Hepatocyte (in vitro differentiated cells): ENCODE measurements at regions not wholly inside any gene's neighbourhood (a gene's known extent, or its start where the extent isn't known, plus 50 kb on each side); places are given as distances from the start of the nearest gene placed in this dataset.
A peak's percentile ranks its signal among the peaks of the same experiment; 100 is the strongest.

Experiments used
- DNase-seq: peaks from one replicate; pipeline ENCODE4 v3.0.0-alpha.2; 2016; ENCODE audit warnings: low spot score
- H2AFZ ChIP-seq: fragments of 200-600 bp; sonication (generic); 2 replicates; pipeline ENCODE4 v1.6.0; 2016; ENCODE audit warnings: antibody characterized with exemption, mild to moderate bottlenecking
- H3K27ac ChIP-seq: fragments of 200-600 bp; sonication (generic); 2 replicates; pipeline ENCODE4 v1.5.1; 2016; ENCODE audit warnings: mild to moderate bottlenecking
- H3K27me3 ChIP-seq: fragments of 200-600 bp; sonication (generic); 2 replicates; pipeline ENCODE4 v1.6.1; 2016
- H3K36me3 ChIP-seq: fragments of 200-600 bp; sonication (generic); replicated peaks from 2 replicates; pipeline ENCODE4 v1.5.1; 2016; ENCODE audit warnings: low read depth; ENCODE audit not compliant: insufficient read depth
- H3K4me1 ChIP-seq: fragments of 200-600 bp; sonication (generic); 2 replicates; pipeline ENCODE4 v1.5.1; 2016; ENCODE audit warnings: mild to moderate bottlenecking, moderate library complexity; ENCODE audit not compliant: insufficient read depth
- H3K4me2 ChIP-seq: fragments of 200-600 bp; sonication (generic); 2 replicates; pipeline ENCODE4 v1.6.0; 2016
- H3K4me3 ChIP-seq: fragments of 200-600 bp; sonication (generic); 2 replicates; pipeline ENCODE4 v1.5.1; 2016; ENCODE audit warnings: mild to moderate bottlenecking
- H3K79me2 ChIP-seq: fragments of 200-600 bp; sonication (generic); 2 replicates; pipeline ENCODE4 v1.6.0; 2017; ENCODE audit warnings: mild to moderate bottlenecking
- H3K9me2 ChIP-seq: fragments of 200-600 bp; sonication (generic); replicated peaks from 2 replicates; pipeline ENCODE4 v1.6.0; 2017; ENCODE audit warnings: mild to moderate bottlenecking; ENCODE audit not compliant: insufficient read depth
- H3K9me3 ChIP-seq: fragments of 200-600 bp; sonication (generic); 2 replicates; pipeline ENCODE4 v1.5.1; 2016; ENCODE audit warnings: low read depth, mild to moderate bottlenecking
- H4K20me1 ChIP-seq: fragments of 200-600 bp; sonication (generic); 2 replicates; pipeline ENCODE4 v1.6.0; 2016; ENCODE audit warnings: mild to moderate bottlenecking; ENCODE audit not compliant: insufficient read depth, poor library complexity, severe bottlenecking
- CTCF ChIP-seq: fragments of 200-600 bp; sonication (generic); IDR thresholded peaks from 2 replicates; pipeline ENCODE4 v1.5.1; 2016; ENCODE audit warnings: antibody characterized with exemption, mild to moderate bottlenecking; ENCODE audit not compliant: poor library complexity
- EZH2 ChIP-seq: fragments of 200-600 bp; sonication (generic); IDR thresholded peaks from 2 replicates; pipeline ENCODE4 v1.6.1; 2016; ENCODE audit warnings: antibody characterized with exemption, mild to moderate bottlenecking, borderline replicate concordance
- EZH2phosphoT487 ChIP-seq: fragments of 200-600 bp; sonication (generic); IDR thresholded peaks from one replicate; pipeline ENCODE4 v1.6.1; 2018; ENCODE audit warnings: antibody characterized with exemption, mild to moderate bottlenecking, low read depth, moderate library complexity; ENCODE audit not compliant: unreplicated experiment, severe bottlenecking
- WGBS: methylation state at CpG from one replicate; pipeline ENCODE4 v1.1.6; 2016; ENCODE audit warnings: low lambda C conversion rate; ENCODE audit errors: missing lambda C conversion rate; 5-methylcytosine and 5-hydroxymethylcytosine counted together

GRCh38 chr10:33521062-33521461, 186.6 kb upstream of the NRP1 start:
- Histone ChIP-seq H2AFZ (no peak overlapping the region), H3K27me3 (no peaks in the 10 kb centered on the region), H3K4me2 (peak overlapping the region; percentile 41), H3K4me3 (no peak overlapping the region), H3K9me2 (no peaks in the 10 kb centered on the region), H3K4me1 (peaks cover 6% of the 10 kb centered on the region), H3K36me3 (no peaks in the 10 kb centered on the region), H3K79me2 (no peaks in the 10 kb centered on the region), H3K27ac (no peak overlapping the region), H4K20me1 (no peaks in the 10 kb centered on the region), H3K9me3 (no peaks in the 10 kb centered on the region)
- no peak for TF ChIP-seq EZH2
- TF ChIP-seq EZH2phosphoT487: no peak
- no peak for TF ChIP-seq CTCF
- no peak for DNase-seq
- WGBS: 14% methylated on average over 4 of the region's 4 CpGs

GRCh38 chr10:33520223-33520622, 185.8 kb upstream of the NRP1 start:
- Histone ChIP-seq H3K9me2 (no peaks in the 10 kb centered on the region), H3K4me1 (peaks cover 6% of the 10 kb centered on the region), H4K20me1 (no peaks in the 10 kb centered on the region), H3K4me2 (no peak overlapping the region), H2AFZ (no peak overlapping the region), H3K79me2 (no peaks in the 10 kb centered on the region), H3K9me3 (no peaks in the 10 kb centered on the region), H3K36me3 (no peaks in the 10 kb centered on the region), H3K4me3 (no peak overlapping the region), H3K27me3 (no peaks in the 10 kb centered on the region), H3K27ac (no peak overlapping the region)
- no peak for TF ChIP-seq CTCF
- no peak for TF ChIP-seq EZH2
- TF ChIP-seq EZH2phosphoT487: no peak
- no peak for DNase-seq
- WGBS: 91% methylated on average over 2 of the region's 2 CpGs

- no peak overlapping the region for H3K4me2 ChIP-seq
- peaks cover 6% of the 10 kb centered on the region for H3K4me1 ChIP-seq
- 77% methylated on average over 14 of the region's 14 CpGs for WGBS
- H3K9me3 ChIP-seq: no peaks in the 10 kb centered on the region
- H3K4me3 ChIP-seq: no peak overlapping the region
- H3K27ac ChIP-seq: no peak overlapping the region
- no peak for DNase-seq
- no peaks in the 10 kb centered on the region for H3K79me2 ChIP-seq
- no peaks in the 10 kb centered on the region for H3K36me3 ChIP-seq
- H4K20me1 ChIP-seq: no peaks in the 10 kb centered on the region
- H3K9me2 ChIP-seq: no peaks in the 10 kb centered on the region
- no peak for TF ChIP-seq EZH2phosphoT487
- TF ChIP-seq EZH2: no peak
- no peak for TF ChIP-seq CTCF
- no peaks in the 10 kb centered on the region for H3K27me3 ChIP-seq
- H2AFZ ChIP-seq: no peak overlapping the region
Observed at GRCh38 chr10:33519130-33519860, 184.8 kb upstream of the NRP1 start.

- Histone ChIP-seq H4K20me1 (no peaks in the 10 kb centered on the region), H3K79me2 (no peaks in the 10 kb centered on the region), H3K27me3 (no peaks in the 10 kb centered on the region), H3K4me3 (no peak overlapping the region), H3K36me3 (no peaks in the 10 kb centered on the region), H3K4me1 (peaks cover 22% of the 10 kb centered on the region), H2AFZ (no peak overlapping the region), H3K9me2 (no peaks in the 10 kb centered on the region), H3K9me3 (no peaks in the 10 kb centered on the region), H3K4me2 (no peak overlapping the region), H3K27ac (peak overlapping the region; percentile 63)
- no peak for TF ChIP-seq CTCF
- no peak for TF ChIP-seq EZH2
- TF ChIP-seq EZH2phosphoT487: no peak
- WGBS: 93% methylated on average over 3 of the region's 3 CpGs
- no peak for DNase-seq
Observed at GRCh38 chr10:33510206-33510605, 175.7 kb upstream of the NRP1 start.
